OCI-LY3 (cell line): ENCODE measurements at regions not wholly inside any gene's neighbourhood (a gene's known extent, or its start where the extent isn't known, plus 50 kb on each side); places are given as distances from the start of the nearest gene placed in this dataset.

Source experiments
- CTCF ChIP-seq: fragments of 200-600, 300-600 bp; sonication (generic); IDR thresholded peaks from 2 replicates; pipeline ENCODE4 v1.5.1; 2014; ENCODE audit warnings: antibody characterized with exemption, low read length, low read depth
- EZH2phosphoT487 ChIP-seq: fragments of 200-600 bp; shearing (Covaris generic); IDR thresholded peaks from 2 replicates; pipeline ENCODE4 v1.6.1; 2018; ENCODE audit warnings: antibody characterized with exemption, mixed run types, low read depth

GRCh38 chr4:134958862-134959261 is 757.3 kb upstream of the PABPC4L start:
- TF ChIP-seq CTCF (no peak), EZH2phosphoT487 (no peak)
